HCT116 (cell line): ENCODE measurements at regions not wholly inside any gene's neighbourhood (a gene's known extent, or its start where the extent isn't known, plus 50 kb on each side); places are given as distances from the start of the nearest gene placed in this dataset.

Experiments
- ATAC-seq: fragments of 200-7000 bp; cut with Tn5 transposase; 2 replicates; pipeline ENCODE4 v1.9.1; 2020; ENCODE audit warnings: mild to moderate bottlenecking, moderate library complexity
- BruUV-seq: library from RNA; stranded (reverse); fragments of 400-500 nt; replicated peaks from 2 replicates; lab custom pipeline; 2021; lab: Mats Ljungman, UMichigan
- CTCF ChIA-PET: fragments of 300-600 bp; sonication (Branson Sonifier 250); formaldehyde crosslinking; loops from one replicate; lab custom pipeline; 2021; ENCODE audit warnings: antibody characterized with exemption; lab: Charles Lee
- POLR2A ChIA-PET: fragments of 300-600, 350-600 bp; sonication (Branson Sonifier 250); formaldehyde crosslinking; loops from one replicate; lab custom pipeline; 2021; ENCODE audit warnings: antibody characterized with exemption; lab: Charles Lee
- RAD21 ChIA-PET, 2 experiments: fragments of 300-600 bp; sonication (Branson Sonifier 250); formaldehyde crosslinking; loops; one replicate each; lab custom pipeline; 2023; ENCODE audit warnings: low total read pairs in 2 of 2; ENCODE audit not compliant: uncharacterized antibody in 2 of 2, unreplicated experiment in 2 of 2, low non-redundant PET in 1 of 2; lab: Charles Lee
- DNase-seq: peaks from one replicate; pipeline ENCODE4 v3.0.0-alpha.2; 2010; ENCODE audit warnings: low read depth, low spot score
- H2AFZ ChIP-seq: fragments of 200-600 bp; shearing (Covaris generic), sonication (generic); 2 replicates; pipeline ENCODE4 v1.6.1; 2017; ENCODE audit warnings: low read depth, mixed run types, mixed read lengths, antibody characterized with exemption, low read length; ENCODE audit not compliant: poor library complexity, severe bottlenecking
- H3K27ac ChIP-seq: 2 replicates; pipeline ENCODE4 v1.5.1; 2012; ENCODE audit warnings: low read depth, low read length
- H3K27me3 ChIP-seq: fragments of 200-600 bp; sonication (generic); 2 replicates; pipeline ENCODE4 v1.6.1; 2016; ENCODE audit warnings: mixed run types, low read length, mixed read lengths; ENCODE audit not compliant: insufficient read depth
- H3K36me3 ChIP-seq, 2 experiments: fragments of 200-500 bp in 1 of 2; fragments of 200-600 bp in 1 of 2; sonication (Bioruptor generic) in 1 of 2; sonication (generic) in 1 of 2; 2 replicates each; pipeline versions ENCODE4 v1.5.1 to v1.6.1; 2014 to 2016; ENCODE audit warnings: low read length in 2 of 2, inconsistent platforms in 1 of 2, mixed read lengths in 1 of 2, mixed run types in 1 of 2; ENCODE audit not compliant: insufficient read depth in 2 of 2, control insufficient read depth in 1 of 2
- H3K4me1 ChIP-seq, 2 experiments: fragments of 200-600 bp in 1 of 2; sonication (generic) in 1 of 2; 2 replicates each; pipeline versions ENCODE4 v1.5.1 to v1.6.1; 2012 to 2017; ENCODE audit warnings: low read length in 2 of 2, inconsistent platforms in 1 of 2, mild to moderate bottlenecking in 1 of 2, mixed read lengths in 1 of 2, mixed run types in 1 of 2, moderate library complexity in 1 of 2; ENCODE audit not compliant: insufficient read depth in 2 of 2, control insufficient read depth in 1 of 2
- H3K4me2 ChIP-seq: fragments of 200-600 bp; sonication (generic); 2 replicates; pipeline ENCODE4 v1.6.1; 2017; ENCODE audit warnings: mixed run types, low read length, mixed read lengths
- H3K4me3 ChIP-seq, 2 experiments: fragments of 200-600 bp in 1 of 2; sonication (generic) in 1 of 2; replicated peaks in 1 of 2; 2 replicates each; pipeline ENCODE4 v1.5.1; 2011 to 2016; ENCODE audit warnings: low read length in 2 of 2, control low read depth in 1 of 2, low read depth in 1 of 2, mild to moderate bottlenecking in 1 of 2, mixed read lengths in 1 of 2, mixed run types in 1 of 2
- H3K79me2 ChIP-seq: fragments of 200-600 bp; sonication (generic); 2 replicates; pipeline ENCODE4 v1.6.1; 2017; ENCODE audit warnings: mild to moderate bottlenecking, mixed run types, low read length, moderate library complexity, mixed read lengths; ENCODE audit not compliant: insufficient read depth
- H3K9ac ChIP-seq: fragments of 200-600 bp; sonication (generic); 2 replicates; pipeline ENCODE4 v1.6.1; 2016; ENCODE audit warnings: low read length, mixed read lengths
- H3K9me2 ChIP-seq: fragments of 200-600 bp; sonication (generic), shearing (Covaris generic); 2 replicates; pipeline ENCODE4 v1.6.1; 2017; ENCODE audit warnings: mixed run types, mild to moderate bottlenecking, moderate library complexity; ENCODE audit not compliant: insufficient read depth
- H3K9me3 ChIP-seq, 2 experiments: fragments of 200-500 bp in 1 of 2; fragments of 200-600 bp in 1 of 2; sonication (Bioruptor generic) in 1 of 2; sonication (generic) in 1 of 2; 2 replicates each; pipeline ENCODE4 v1.6.1; 2014 to 2017; ENCODE audit warnings: low read length in 2 of 2, mixed read lengths in 2 of 2, inconsistent platforms in 1 of 2, low read depth in 1 of 2, mild to moderate bottlenecking in 1 of 2, mixed run types in 1 of 2, moderate library complexity in 1 of 2; ENCODE audit not compliant: control insufficient read depth in 1 of 2, insufficient read depth in 1 of 2
- H4K20me1 ChIP-seq: fragments of 200-600 bp; sonication (generic), shearing (Covaris generic); 2 replicates; pipeline ENCODE4 v1.6.1; 2017; ENCODE audit warnings: mixed run types, mild to moderate bottlenecking, moderate library complexity; ENCODE audit not compliant: insufficient read depth
- CBX3 ChIP-seq: IDR thresholded peaks from 2 replicates; pipeline ENCODE4 v1.6.1; 2012; ENCODE audit warnings: low read depth
- CEBPB ChIP-seq: IDR thresholded peaks from 2 replicates; pipeline ENCODE4 v1.6.1; 2012; ENCODE audit warnings: low read depth
- EGR1 ChIP-seq: IDR thresholded peaks from 2 replicates; pipeline ENCODE4 v1.6.1; 2012; ENCODE audit warnings: low read depth
- EZH2 ChIP-seq: fragments of 200-600 bp; sonication (generic); IDR thresholded peaks from 2 replicates; pipeline ENCODE4 v1.6.1; 2017; ENCODE audit warnings: antibody characterized with exemption, mixed run types
- JUND ChIP-seq: IDR thresholded peaks from 2 replicates; pipeline ENCODE4 v1.6.1; 2012
- MAX ChIP-seq: IDR thresholded peaks from 2 replicates; pipeline ENCODE4 v1.6.1; 2012
- RAD21 ChIP-seq: IDR thresholded peaks from 2 replicates; pipeline ENCODE4 v1.6.1; 2012; ENCODE audit warnings: low read depth, mild to moderate bottlenecking
- REST ChIP-seq: IDR thresholded peaks from 2 replicates; pipeline ENCODE4 v1.6.1; 2012; ENCODE audit warnings: low read depth
- SIN3A ChIP-seq: IDR thresholded peaks from 2 replicates; pipeline ENCODE4 v1.6.1; 2012; ENCODE audit warnings: low read depth
- SP1 ChIP-seq: IDR thresholded peaks from 2 replicates; pipeline ENCODE4 v1.6.1; 2012; ENCODE audit warnings: low read depth
- SRF ChIP-seq: IDR thresholded peaks from 2 replicates; pipeline ENCODE4 v1.6.1; 2012; ENCODE audit warnings: low read depth
- YY1 ChIP-seq: IDR thresholded peaks from 2 replicates; pipeline ENCODE4 v1.6.1; 2011; ENCODE audit warnings: low read length, low read depth, moderate library complexity, mild to moderate bottlenecking; ENCODE audit not compliant: insufficient replicate concordance; ENCODE audit errors: extremely low read depth
- ZNF274 ChIP-seq: fragments of 200-500 bp; sonication (Bioruptor generic); IDR thresholded peaks from 2 replicates; pipeline ENCODE4 v1.6.1; 2014; ENCODE audit warnings: mild to moderate bottlenecking, low read depth, low read length, inconsistent platforms
- intact Hi-C: fragments of 100-400 bp; cut with micrococcal nuclease; formaldehyde crosslinking; loops from 2 replicates; pipeline ENCODE4 v1.10.0; 2022
- TF ChIP-seq, protein P1 (sequence below): IDR thresholded peaks from 2 replicates; pipeline ENCODE4 v1.6.1; 2012

- RAD21 ChIA-PET = no interaction called here
- Histone ChIP-seq H3K4me3 (no peak overlapping the region), H3K4me1 (peaks cover 0 to 6% of the 10 kb centered on the region in 2 experiments; a peak in 1 of 4 replicates), H3K9me3 (no peaks in the 10 kb centered on the region; a peak in 1 of 4 replicates), H3K27me3 (no peaks in the 10 kb centered on the region), H3K9ac (no peak overlapping the region), H3K27ac (no peak overlapping the region), H2AFZ (no peak overlapping the region), H3K79me2 (no peaks in the 10 kb centered on the region), H3K36me3 (no peaks in the 10 kb centered on the region), H3K9me2 (no peaks in the 10 kb centered on the region), H3K4me2 (no peak overlapping the region), H4K20me1 (no peaks in the 10 kb centered on the region)
- CTCF ChIA-PET = no interaction called here
- ATAC-seq (no peak), DNase-seq (no peak)
- intact Hi-C loops = no loop called here
- TF ChIP-seq YY1 (no peak), JUND (no peak), CBX3 (no peak), REST (no peak), SRF (no peak), CEBPB (no peak), MAX (no peak), SIN3A (no peak), ZNF274 (no peak), EZH2 (no peak), EGR1 (no peak), RAD21 (no peak), SP1 (no peak)
- TF ChIP-seq, protein P1, sequence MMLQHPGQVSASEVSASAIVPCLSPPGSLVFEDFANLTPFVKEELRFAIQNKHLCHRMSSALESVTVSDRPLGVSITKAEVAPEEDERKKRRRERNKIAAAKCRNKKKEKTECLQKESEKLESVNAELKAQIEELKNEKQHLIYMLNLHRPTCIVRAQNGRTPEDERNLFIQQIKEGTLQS = no peak
- POLR2A ChIA-PET = no interaction called here
- no TSS peak for BruUV-seq
These were observed 208.5 kb upstream of the TNRC6C start for GRCh38 chr17:77749989-77750388.
